GM13977 (cell line): ENCODE measurements at regions not wholly inside any gene's neighbourhood (a gene's known extent, or its start where the extent isn't known, plus 50 kb on each side); places are given as distances from the start of the nearest gene placed in this dataset.

Experiments used
- DNase-seq: peaks from one replicate; pipeline ENCODE4 v3.0.0; 2012; ENCODE audit warnings: low spot score
- in situ Hi-C: fragments of 300-500 bp; cut with MboI; formaldehyde crosslinking; loops from one replicate; pipeline ENCODE4 v1.12.0; 2022; ENCODE audit warnings: low sequenced_read_pairs, low pct_unique_long_range_greater_than_20kb, mixed read lengths, inconsistent platforms; ENCODE audit not compliant: unreplicated experiment
- TF ChIP-seq, protein P1 (sequence below): IDR thresholded peaks from 2 replicates; pipeline ENCODE4 v1.5.1; 2012; ENCODE audit warnings: mild to moderate bottlenecking, control low read depth; ENCODE audit not compliant: insufficient read depth; ENCODE audit errors: extremely low read depth, missing control alignments

- no peak for DNase-seq
- TF ChIP-seq, protein P1, sequence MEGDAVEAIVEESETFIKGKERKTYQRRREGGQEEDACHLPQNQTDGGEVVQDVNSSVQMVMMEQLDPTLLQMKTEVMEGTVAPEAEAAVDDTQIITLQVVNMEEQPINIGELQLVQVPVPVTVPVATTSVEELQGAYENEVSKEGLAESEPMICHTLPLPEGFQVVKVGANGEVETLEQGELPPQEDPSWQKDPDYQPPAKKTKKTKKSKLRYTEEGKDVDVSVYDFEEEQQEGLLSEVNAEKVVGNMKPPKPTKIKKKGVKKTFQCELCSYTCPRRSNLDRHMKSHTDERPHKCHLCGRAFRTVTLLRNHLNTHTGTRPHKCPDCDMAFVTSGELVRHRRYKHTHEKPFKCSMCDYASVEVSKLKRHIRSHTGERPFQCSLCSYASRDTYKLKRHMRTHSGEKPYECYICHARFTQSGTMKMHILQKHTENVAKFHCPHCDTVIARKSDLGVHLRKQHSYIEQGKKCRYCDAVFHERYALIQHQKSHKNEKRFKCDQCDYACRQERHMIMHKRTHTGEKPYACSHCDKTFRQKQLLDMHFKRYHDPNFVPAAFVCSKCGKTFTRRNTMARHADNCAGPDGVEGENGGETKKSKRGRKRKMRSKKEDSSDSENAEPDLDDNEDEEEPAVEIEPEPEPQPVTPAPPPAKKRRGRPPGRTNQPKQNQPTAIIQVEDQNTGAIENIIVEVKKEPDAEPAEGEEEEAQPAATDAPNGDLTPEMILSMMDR: no peak
- in situ Hi-C loops: no loop called here
Measured at GRCh38 chr5:52682492-52682891, 105.2 kb upstream of the ITGA1 start.

GRCh38 chr5:52684051-52684450 lies 103.7 kb upstream of the ITGA1 start:
- in situ Hi-C loops: no loop called here
- TF ChIP-seq, protein P1: no peak
- no peak for DNase-seq

GRCh38 chr5:52685566-52685965 lies 102.2 kb upstream of the ITGA1 start:
- in situ Hi-C loops: no loop called here
- TF ChIP-seq, protein P1: no peak
- DNase-seq: no peak

DNA sequence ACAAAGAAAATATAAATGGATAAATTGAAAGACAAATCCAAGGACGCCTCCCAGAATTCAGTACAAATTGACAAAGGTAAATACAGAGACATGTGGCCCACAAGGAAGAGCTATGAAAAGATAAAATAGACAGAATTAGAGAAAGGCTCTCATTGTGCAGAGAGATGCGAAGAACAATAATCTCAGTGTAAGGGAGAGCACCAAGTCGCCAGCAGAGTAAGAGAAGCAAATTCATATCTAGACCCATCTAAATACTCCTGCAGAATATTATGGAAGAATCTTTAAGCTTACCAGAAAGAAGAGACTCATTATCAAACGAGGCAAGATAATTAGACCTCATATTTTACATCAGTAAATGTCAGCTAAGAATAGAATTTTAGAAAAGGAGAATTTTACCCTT lies 101.7 kb upstream of the ITGA1 start:
- TF ChIP-seq, protein P1: no peak
- in situ Hi-C loops: no loop called here

DNA sequence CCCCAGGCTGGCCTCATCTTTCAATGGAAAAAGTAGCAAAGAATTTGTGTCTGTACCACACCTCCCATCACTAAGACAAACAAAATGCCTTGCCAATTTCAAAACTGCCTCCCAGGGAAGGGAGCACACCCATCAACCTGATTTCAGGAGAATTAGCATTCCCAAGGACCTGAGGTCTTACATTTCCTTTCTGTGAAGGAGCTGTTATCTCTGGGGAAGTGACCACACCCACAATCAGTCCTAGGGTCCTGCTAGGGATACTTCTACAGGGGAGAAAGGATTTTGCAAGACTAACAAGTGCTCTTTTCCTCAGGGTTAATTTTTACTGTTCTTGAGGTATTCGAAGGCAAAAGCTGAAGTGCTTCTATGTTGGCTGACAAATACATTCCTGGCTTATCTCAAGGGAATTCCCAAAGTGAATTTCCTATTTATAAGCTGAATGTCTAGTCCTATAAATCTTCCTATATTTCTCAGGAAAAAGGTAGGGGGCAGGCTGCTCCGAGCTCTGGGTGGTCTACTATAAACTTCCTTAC lies 97.4 kb upstream of the ITGA1 start:
- TF ChIP-seq, protein P1: no peak
- DNase-seq: no peak
- in situ Hi-C loops: no loop called here

More for the DNA sequence above, 101.7 kb upstream of the ITGA1 start:
- no peak for DNase-seq

DNA sequence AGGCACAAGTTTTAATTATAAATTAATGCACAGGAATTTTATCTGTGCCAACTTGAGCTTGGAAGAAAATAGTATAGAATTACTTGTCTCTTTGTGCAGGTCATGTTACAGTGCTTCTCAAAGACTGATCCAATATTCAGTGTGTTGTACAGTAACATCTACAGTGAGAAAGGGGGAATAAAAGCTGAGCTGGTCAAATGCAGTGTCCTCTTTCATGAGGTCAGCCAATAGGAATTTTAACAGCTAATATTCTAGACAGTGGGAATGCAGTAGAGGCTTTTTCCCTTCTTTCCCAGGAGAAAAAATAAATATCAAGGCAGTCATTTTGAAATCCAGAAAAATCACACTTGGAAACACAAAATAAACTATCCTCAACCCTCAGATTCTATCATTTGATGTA lies 95.7 kb upstream of the ITGA1 start:
- DNase-seq: no peak
- TF ChIP-seq, protein P1: no peak
- in situ Hi-C loops: no loop called here

GRCh38 chr5:52692606-52693005 lies 95.1 kb upstream of the ITGA1 start:
- no peak for DNase-seq
- TF ChIP-seq, protein P1: no peak
- in situ Hi-C loops: no loop called here
